Smooth muscle cell (in vitro differentiated cells): ENCODE measurements at regions not wholly inside any gene's neighbourhood (a gene's known extent, or its start where the extent isn't known, plus 50 kb on each side); places are given as distances from the start of the nearest gene placed in this dataset.

Experiments
- DNase-seq: peaks from one replicate; lab custom pipeline; 2025; ENCODE audit not compliant: unreplicated experiment; lab: John Stamatoyannopoulos, UW
- H2AFZ ChIP-seq: fragments of 200-600 bp; sonication (generic); 2 replicates; pipeline ENCODE4 v1.6.0; 2016; ENCODE audit warnings: antibody characterized with exemption, low read depth, mild to moderate bottlenecking
- H3F3A ChIP-seq: fragments of 200-600 bp; sonication (generic); 2 replicates; pipeline ENCODE4 v1.6.0; 2017; ENCODE audit warnings: antibody characterized with exemption, low read depth
- H3K27ac ChIP-seq: fragments of 200-600 bp; sonication (generic); 2 replicates; pipeline ENCODE4 v1.5.1; 2016; ENCODE audit warnings: low read depth, mild to moderate bottlenecking
- H3K27me3 ChIP-seq: fragments of 200-600 bp; sonication (generic); 2 replicates; pipeline ENCODE4 v1.6.1; 2016; ENCODE audit warnings: low read depth, mild to moderate bottlenecking
- H3K36me3 ChIP-seq: fragments of 200-600 bp; sonication (generic); 2 replicates; pipeline ENCODE4 v1.5.1; 2016; ENCODE audit warnings: low read depth
- H3K4me1 ChIP-seq: fragments of 200-600 bp; sonication (generic); 2 replicates; pipeline ENCODE4 v1.5.1; 2016; ENCODE audit warnings: low read depth
- H3K4me2 ChIP-seq: fragments of 200-600 bp; sonication (generic); 2 replicates; pipeline ENCODE4 v1.6.0; 2016; ENCODE audit warnings: mild to moderate bottlenecking
- H3K4me3 ChIP-seq: fragments of 200-600 bp; sonication (generic); 2 replicates; pipeline ENCODE4 v1.5.1; 2016; ENCODE audit warnings: mild to moderate bottlenecking
- H3K79me2 ChIP-seq: fragments of 200-600 bp; sonication (generic); 2 replicates; pipeline ENCODE4 v1.6.0; 2016; ENCODE audit warnings: low read depth, mild to moderate bottlenecking
- H3K9ac ChIP-seq: fragments of 200-600 bp; sonication (generic); 2 replicates; pipeline ENCODE4 v1.6.0; 2016; ENCODE audit warnings: low read depth
- H3K9me3 ChIP-seq: fragments of 200-600 bp; sonication (generic); replicated peaks from 2 replicates; pipeline ENCODE4 v1.5.1; 2016; ENCODE audit warnings: low read depth
- H4K20me1 ChIP-seq: fragments of 200-600 bp; sonication (generic); 2 replicates; pipeline ENCODE4 v1.6.0; 2016; ENCODE audit warnings: low read depth
- WGBS: methylation state at CpG from one replicate; pipeline ENCODE4 v1.1.7; 2016; ENCODE audit warnings: low lambda C conversion rate; 5-methylcytosine and 5-hydroxymethylcytosine counted together
- TF ChIP-seq, protein P1 (sequence below): fragments of 200-600 bp; sonication (generic); IDR thresholded peaks from 2 replicates; pipeline ENCODE4 v1.5.1; 2017; ENCODE audit warnings: borderline replicate concordance, mild to moderate bottlenecking, antibody characterized with exemption; ENCODE audit not compliant: insufficient read depth, poor library complexity, severe bottlenecking

DNA sequence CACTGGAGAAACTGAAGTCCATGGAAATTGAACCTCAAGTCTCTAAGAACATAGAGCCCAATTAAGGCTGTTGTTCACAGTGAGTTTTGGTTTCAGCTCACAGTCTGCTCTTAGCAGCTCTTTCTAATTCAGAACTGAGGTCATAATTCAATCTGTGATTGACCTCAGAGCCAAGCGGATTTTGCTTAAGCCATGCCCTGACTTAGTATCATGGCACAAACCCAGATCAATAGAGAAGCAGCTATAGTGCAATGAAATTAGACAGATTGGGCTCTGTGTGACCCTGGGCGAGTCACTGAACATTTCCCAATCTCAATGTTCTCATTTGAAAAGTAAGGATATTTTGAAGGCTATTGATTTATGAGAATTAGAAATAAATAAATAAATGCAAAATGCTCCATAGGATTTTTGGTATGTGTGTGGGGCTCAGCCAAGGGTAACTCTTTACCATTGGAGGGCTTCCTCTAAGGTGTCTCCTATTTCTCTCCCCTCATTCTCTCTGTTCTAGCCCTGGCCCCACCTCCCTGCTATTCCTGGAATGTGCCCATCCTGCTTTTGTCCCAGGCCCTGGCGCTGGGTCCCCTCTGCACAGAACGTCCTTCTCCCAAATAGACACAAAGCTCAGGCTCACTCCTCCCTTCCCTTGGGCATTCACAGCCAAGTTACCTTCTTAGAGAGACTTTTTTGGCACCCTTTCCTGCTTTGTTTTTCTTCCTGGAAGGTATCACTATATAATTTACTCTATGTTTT, 239.6 kb downstream of the LPIN1 start:
- Histone ChIP-seq H3K9ac (no peak overlapping the region), H3K36me3 (no peaks in the 10 kb centered on the region), H3K27ac (no peak overlapping the region), H3K9me3 (no peaks in the 10 kb centered on the region), H3K4me1 (no peaks in the 10 kb centered on the region), H3F3A (no peaks in the 10 kb centered on the region), H3K79me2 (no peaks in the 10 kb centered on the region), H3K4me3 (no peak overlapping the region), H3K27me3 (peaks cover 6% of the 10 kb centered on the region), H2AFZ (no peak overlapping the region), H4K20me1 (no peaks in the 10 kb centered on the region), H3K4me2 (no peak overlapping the region)
- DNase-seq, result no peak
- TF ChIP-seq, protein P1, sequence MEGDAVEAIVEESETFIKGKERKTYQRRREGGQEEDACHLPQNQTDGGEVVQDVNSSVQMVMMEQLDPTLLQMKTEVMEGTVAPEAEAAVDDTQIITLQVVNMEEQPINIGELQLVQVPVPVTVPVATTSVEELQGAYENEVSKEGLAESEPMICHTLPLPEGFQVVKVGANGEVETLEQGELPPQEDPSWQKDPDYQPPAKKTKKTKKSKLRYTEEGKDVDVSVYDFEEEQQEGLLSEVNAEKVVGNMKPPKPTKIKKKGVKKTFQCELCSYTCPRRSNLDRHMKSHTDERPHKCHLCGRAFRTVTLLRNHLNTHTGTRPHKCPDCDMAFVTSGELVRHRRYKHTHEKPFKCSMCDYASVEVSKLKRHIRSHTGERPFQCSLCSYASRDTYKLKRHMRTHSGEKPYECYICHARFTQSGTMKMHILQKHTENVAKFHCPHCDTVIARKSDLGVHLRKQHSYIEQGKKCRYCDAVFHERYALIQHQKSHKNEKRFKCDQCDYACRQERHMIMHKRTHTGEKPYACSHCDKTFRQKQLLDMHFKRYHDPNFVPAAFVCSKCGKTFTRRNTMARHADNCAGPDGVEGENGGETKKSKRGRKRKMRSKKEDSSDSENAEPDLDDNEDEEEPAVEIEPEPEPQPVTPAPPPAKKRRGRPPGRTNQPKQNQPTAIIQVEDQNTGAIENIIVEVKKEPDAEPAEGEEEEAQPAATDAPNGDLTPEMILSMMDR, result no peak
- WGBS, result 75% methylated on average over 4 of the region's 4 CpGs

DNA sequence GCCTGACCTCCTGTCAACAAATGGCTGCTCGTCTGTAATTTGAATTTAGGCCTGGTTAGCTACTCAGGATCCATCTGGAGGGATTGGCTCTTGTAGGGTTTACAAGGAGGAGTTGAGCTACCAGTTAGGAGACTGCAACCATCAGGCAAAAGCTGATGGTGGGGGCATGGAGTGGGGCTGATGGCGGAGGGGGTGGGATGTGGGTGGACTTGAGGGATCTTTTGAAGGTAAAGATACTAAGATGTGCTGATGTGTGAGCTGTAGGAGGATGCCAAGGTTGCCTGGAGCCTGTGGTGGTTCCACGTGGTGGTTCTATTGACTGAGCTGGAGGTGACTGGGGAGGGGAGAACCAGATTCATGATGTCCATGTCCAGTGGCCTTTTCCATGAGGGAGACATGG, 240.7 kb downstream of the LPIN1 start:
- H3F3A ChIP-seq, result no peaks in the 10 kb centered on the region
- H3K27ac ChIP-seq, result no peak overlapping the region
- 94% methylated on average over 3 of the region's 3 CpGs for WGBS
- TF ChIP-seq, protein P1, result no peak
- no peaks in the 10 kb centered on the region for H3K36me3 ChIP-seq
- no peak for DNase-seq
- H2AFZ ChIP-seq, result no peak overlapping the region
- no peak overlapping the region for H3K4me3 ChIP-seq
- H3K79me2 ChIP-seq, result no peaks in the 10 kb centered on the region
- H3K4me1 ChIP-seq, result no peaks in the 10 kb centered on the region
- no peak overlapping the region for H3K4me2 ChIP-seq
- H3K27me3 ChIP-seq, result peaks cover 6% of the 10 kb centered on the region
- no peak overlapping the region for H3K9ac ChIP-seq
- H4K20me1 ChIP-seq, result no peaks in the 10 kb centered on the region
- no peaks in the 10 kb centered on the region for H3K9me3 ChIP-seq

GRCh38 chr2:11988691-11989353, 242.4 kb downstream of the LPIN1 start:
- Histone ChIP-seq H3F3A (no peaks in the 10 kb centered on the region), H3K4me3 (no peak overlapping the region), H2AFZ (no peak overlapping the region), H4K20me1 (no peaks in the 10 kb centered on the region), H3K36me3 (no peaks in the 10 kb centered on the region), H3K27ac (no peak overlapping the region), H3K4me1 (no peaks in the 10 kb centered on the region), H3K27me3 (peaks cover 4% of the 10 kb centered on the region), H3K9ac (no peak overlapping the region), H3K79me2 (no peaks in the 10 kb centered on the region), H3K9me3 (no peaks in the 10 kb centered on the region), H3K4me2 (no peak overlapping the region)
- 94% methylated on average over 14 of the region's 14 CpGs for WGBS
- TF ChIP-seq, protein P1, result no peak
- no peak for DNase-seq
